Skeletal muscle satellite cell (primary cell): ENCODE measurements at regions not wholly inside any gene's neighbourhood (a gene's known extent, or its start where the extent isn't known, plus 50 kb on each side); places are given as distances from the start of the nearest gene placed in this dataset.

Experiments used
- H3K27me3 ChIP-seq: 2 replicates; pipeline ENCODE4 v1.7.0; 2013; ENCODE audit warnings: low read length; ENCODE audit not compliant: control insufficient read depth, insufficient read depth
- H3K36me3 ChIP-seq: 2 replicates; pipeline ENCODE4 v1.7.0; 2013; ENCODE audit warnings: mild to moderate bottlenecking, control low read depth, low read length; ENCODE audit not compliant: insufficient read depth
- H3K4me1 ChIP-seq: 2 replicates; pipeline ENCODE4 v1.7.0; 2013; ENCODE audit warnings: low read length; ENCODE audit not compliant: control insufficient read depth, insufficient read depth
- H3K4me2 ChIP-seq: 2 replicates; pipeline ENCODE4 v1.7.0; 2013; ENCODE audit warnings: mild to moderate bottlenecking, low read length
- H3K4me3 ChIP-seq: 2 replicates; pipeline ENCODE4 v1.7.0; 2013; ENCODE audit warnings: low read length
- H3K9ac ChIP-seq: 2 replicates; pipeline ENCODE4 v1.7.0; 2013; ENCODE audit warnings: mild to moderate bottlenecking, low read depth, low read length, moderate library complexity
- H3K9me3 ChIP-seq: replicated peaks from 2 replicates; pipeline ENCODE4 v1.7.0; 2013; ENCODE audit warnings: mild to moderate bottlenecking, control low read depth, low read length

DNA sequence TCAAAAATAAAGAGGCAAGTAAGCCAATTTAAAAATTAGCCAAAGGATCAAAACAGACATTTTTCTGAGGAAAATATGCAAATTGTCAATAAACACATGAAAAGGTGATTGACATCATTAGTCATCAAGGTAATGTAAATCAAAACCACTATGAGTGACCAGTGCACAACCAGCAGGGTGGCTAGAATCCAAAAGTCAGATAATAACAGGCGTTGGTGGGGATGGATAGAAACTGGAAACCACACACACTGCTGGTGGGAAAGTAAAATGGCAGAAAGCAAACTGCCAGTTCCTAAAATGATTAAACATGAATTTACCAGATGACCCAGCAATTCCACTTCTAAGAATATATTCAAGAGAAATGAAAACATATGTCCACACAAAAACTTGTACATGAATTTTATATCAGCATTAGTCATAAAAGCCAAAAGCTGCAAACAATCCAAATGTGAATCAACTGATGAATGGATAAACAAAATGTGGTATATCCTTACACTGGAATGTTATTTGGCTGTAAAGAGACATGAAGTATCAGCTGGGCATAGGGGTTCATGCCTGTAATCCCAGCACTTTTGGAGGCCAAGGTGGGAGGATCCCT is 74.8 kb upstream of the MBOAT1 start:
- H3K9me3 ChIP-seq = no peaks in the 10 kb centered on the region
- H3K4me3 ChIP-seq = no peak overlapping the region
- H3K4me1 ChIP-seq = no peaks in the 10 kb centered on the region
- H3K36me3 ChIP-seq = no peaks in the 10 kb centered on the region
- H3K27me3 ChIP-seq = peaks cover 2% of the 10 kb centered on the region
- H3K9ac ChIP-seq = no peak overlapping the region
- no peak overlapping the region for H3K4me2 ChIP-seq

DNA sequence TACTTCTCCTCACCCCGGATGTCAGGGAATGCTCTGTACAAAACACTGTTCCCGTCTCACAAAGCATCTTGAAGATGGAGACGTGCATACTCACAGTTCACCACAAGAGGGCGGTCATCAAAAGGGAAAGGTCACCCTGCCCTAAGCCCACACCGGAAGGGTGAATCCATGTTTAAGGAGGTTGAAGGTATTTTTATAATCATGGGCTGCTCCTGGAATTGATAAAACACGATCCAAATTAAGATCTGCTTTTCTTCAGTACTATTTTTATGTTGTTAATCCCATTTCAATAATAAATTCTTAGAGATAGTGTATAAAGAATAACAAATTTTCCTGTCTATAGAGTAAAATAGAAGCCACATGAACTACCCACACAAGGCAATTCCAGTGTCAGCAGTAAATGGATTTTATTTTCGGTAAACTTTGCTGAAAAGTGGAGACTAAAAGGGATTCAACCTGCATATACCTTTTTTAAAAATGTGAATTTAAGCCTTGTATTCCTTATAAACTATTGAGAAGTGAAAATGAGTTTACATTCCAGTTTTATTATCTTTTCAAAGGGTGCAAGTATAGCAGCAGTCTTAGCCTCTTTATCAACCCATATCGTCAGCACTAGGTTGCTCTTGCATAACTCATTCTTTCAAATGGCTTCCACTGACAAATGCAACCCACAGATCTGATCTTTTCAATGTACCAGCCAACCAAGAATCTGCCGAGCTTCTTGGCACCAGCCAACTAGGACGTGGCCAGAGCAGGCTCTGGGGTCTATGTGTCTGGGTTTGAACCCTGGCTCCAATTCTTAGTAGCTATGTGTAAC is 79.7 kb upstream of the MBOAT1 start:
- no peaks in the 10 kb centered on the region for H3K4me1 ChIP-seq
- H3K9ac ChIP-seq = no peak overlapping the region
- no peaks in the 10 kb centered on the region for H3K27me3 ChIP-seq
- no peaks in the 10 kb centered on the region for H3K36me3 ChIP-seq
- H3K9me3 ChIP-seq = no peaks in the 10 kb centered on the region
- H3K4me2 ChIP-seq = peak overlapping the region; percentile 29
- H3K4me3 ChIP-seq = no peak overlapping the region

DNA sequence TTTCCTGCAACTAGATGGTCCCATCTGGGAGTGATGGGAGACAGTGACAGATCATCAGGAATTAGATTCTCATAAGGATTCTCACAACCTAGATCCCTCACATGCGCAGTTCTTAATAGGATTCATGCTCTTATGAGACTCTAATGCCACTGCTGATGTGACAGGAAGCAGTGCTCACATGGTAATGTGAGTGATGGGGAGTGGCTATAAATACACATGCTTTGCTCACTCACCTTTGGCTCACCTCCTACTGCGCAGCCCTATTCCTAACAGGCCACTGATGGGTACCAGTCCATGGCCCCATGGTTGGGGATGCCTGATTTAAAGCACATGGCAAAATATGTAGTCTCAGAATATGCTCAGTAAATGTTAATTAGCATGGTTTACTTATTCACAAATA is 80.6 kb upstream of the MBOAT1 start:
- no peak overlapping the region for H3K9ac ChIP-seq
- H3K4me1 ChIP-seq = no peaks in the 10 kb centered on the region
- no peak overlapping the region for H3K4me2 ChIP-seq
- H3K9me3 ChIP-seq = no peaks in the 10 kb centered on the region
- no peaks in the 10 kb centered on the region for H3K27me3 ChIP-seq
- H3K4me3 ChIP-seq = no peak overlapping the region
- no peaks in the 10 kb centered on the region for H3K36me3 ChIP-seq

DNA sequence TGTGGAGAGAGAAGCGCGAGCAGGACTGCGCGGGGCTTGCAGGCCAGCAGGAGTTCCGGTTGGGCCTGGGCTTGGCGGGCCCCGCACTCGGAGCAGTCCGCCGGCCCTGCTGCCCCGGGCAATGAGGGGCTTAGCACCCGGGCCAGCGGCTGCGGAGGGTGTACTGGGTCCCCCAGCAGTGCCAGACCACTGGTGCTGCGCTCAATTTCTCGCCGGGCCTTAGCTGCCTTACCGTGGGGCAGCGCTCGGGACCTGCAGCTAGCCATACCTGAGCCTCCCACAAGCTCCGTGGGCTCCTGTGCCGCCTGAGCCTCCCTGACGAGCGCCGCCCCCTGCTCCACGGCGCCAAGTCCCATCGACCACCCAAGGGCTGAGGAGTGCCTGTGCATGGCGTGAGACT is 89.0 kb upstream of the MBOAT1 start:
- Histone ChIP-seq H3K9ac (no peak overlapping the region), H3K27me3 (no peaks in the 10 kb centered on the region), H3K4me3 (no peak overlapping the region), H3K4me1 (no peaks in the 10 kb centered on the region), H3K4me2 (no peak overlapping the region), H3K36me3 (no peaks in the 10 kb centered on the region), H3K9me3 (no peaks in the 10 kb centered on the region)

DNA sequence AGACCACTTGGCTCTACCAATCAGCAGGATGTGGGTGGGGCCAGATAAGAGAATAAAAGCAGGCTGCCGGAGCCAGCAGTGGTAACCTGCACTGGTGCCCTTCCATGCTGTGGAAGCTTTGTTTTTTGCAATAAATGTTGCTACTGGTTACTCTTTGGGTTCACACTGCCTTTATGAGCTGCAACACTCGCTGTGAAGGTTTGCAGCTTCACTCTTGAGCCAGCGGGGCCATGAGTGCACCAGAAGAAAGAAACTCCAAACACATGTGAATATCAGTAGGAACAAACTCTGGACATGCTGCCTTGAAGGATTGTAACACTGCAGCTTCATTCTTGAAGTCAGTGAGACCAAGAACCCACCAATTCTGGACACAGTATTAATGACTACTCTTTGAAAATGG is 89.9 kb upstream of the MBOAT1 start:
- H3K9me3 ChIP-seq = no peaks in the 10 kb centered on the region
- H3K4me3 ChIP-seq = no peak overlapping the region
- H3K36me3 ChIP-seq = no peaks in the 10 kb centered on the region
- H3K4me1 ChIP-seq = no peaks in the 10 kb centered on the region
- no peak overlapping the region for H3K4me2 ChIP-seq
- H3K9ac ChIP-seq = no peak overlapping the region
- H3K27me3 ChIP-seq = no peaks in the 10 kb centered on the region

DNA sequence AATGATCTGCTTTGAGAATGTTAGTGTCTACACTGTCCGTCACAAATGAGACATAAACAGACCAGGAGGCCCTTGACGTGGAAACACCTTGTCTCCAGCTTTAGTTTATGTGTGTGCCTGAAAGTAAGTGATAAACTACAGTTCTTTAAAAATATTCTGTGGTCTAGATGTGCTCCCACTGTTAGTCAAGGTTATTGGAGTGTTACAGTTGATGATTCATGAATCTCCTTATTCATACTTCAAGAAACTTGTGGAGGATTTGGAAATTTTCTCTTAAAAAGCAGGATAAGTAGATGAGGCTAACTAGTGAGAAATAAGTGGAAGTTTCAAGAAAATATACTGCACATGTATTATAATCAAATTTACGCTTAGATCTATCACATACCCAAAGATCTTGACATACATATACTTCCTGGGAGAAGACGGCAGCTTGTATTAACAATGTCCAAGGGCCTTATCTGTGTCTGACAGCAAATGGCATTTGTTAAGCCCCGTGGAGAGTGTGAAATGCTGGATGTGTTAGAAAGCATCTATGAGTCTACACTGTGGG is 90.5 kb upstream of the MBOAT1 start:
- Histone ChIP-seq H3K27me3 (no peaks in the 10 kb centered on the region), H3K9me3 (no peaks in the 10 kb centered on the region), H3K9ac (no peak overlapping the region), H3K4me1 (no peaks in the 10 kb centered on the region), H3K36me3 (no peaks in the 10 kb centered on the region), H3K4me2 (no peak overlapping the region), H3K4me3 (no peak overlapping the region)

DNA sequence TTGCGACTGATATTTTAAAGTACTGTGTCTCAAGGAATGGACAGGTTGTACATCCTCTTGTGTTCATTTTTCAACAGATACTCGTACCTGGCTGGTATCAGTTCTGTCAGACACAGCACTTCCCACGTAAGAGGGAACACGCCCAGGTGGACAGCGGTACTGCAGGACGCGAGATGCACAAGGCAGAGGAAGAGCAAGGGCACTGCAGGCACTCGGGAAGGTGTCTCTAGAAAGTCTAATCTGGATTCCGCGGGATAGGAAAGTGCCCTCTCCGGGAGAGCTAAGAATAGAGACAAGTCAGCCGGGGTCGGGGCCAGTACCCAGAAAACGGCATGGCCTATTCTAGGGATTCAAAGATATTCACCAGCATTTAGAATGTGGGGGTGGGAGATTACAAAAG is 94.2 kb upstream of the MBOAT1 start:
- H3K9me3 ChIP-seq = no peaks in the 10 kb centered on the region
- no peak overlapping the region for H3K4me2 ChIP-seq
- H3K27me3 ChIP-seq = no peaks in the 10 kb centered on the region
- no peak overlapping the region for H3K9ac ChIP-seq
- no peaks in the 10 kb centered on the region for H3K36me3 ChIP-seq
- H3K4me3 ChIP-seq = no peak overlapping the region
- no peaks in the 10 kb centered on the region for H3K4me1 ChIP-seq

DNA sequence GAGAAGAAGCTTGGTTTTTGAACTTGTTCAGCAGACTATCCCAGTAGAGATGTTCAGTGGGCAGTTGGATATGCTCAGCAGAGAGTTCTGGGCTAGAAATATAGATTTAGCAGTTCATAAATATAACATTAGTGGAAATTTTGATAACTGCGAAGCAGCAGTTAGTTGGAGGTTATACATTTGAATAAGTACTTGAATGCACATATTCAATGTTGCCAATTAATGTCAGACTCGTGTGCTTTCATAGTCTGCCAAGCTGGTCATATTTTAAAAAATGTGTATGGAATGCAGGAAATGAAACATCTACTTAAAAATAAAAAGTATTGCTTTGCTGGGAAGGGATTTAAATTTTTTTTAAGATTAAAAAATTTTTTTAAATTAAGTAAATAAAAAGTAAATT is 92.5 kb upstream of the E2F3 start:
- Histone ChIP-seq H3K9me3 (no peaks in the 10 kb centered on the region), H3K4me2 (no peak overlapping the region), H3K9ac (no peak overlapping the region), H3K4me1 (no peaks in the 10 kb centered on the region), H3K4me3 (no peak overlapping the region), H3K27me3 (peaks cover 15% of the 10 kb centered on the region), H3K36me3 (no peaks in the 10 kb centered on the region)

DNA sequence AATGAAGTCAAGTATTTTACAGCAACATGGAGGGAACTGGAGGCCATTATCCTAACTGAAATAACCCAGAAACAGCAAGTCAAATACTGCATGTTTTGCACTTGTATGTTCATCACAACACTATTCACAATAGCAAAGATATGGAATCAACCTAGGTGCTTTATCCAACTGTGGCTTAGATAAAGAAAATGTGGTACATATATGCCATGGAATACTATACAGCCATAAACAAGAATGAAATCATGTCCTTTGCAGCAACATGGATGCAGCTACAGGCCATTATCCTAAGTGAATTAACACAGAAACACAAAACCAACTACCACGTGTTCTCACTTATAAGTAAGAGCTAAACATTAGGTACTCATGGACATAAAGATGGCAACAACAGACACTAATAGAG is 91.5 kb upstream of the E2F3 start:
- Histone ChIP-seq H3K9me3 (no peaks in the 10 kb centered on the region), H3K27me3 (peaks cover 22% of the 10 kb centered on the region), H3K36me3 (no peaks in the 10 kb centered on the region), H3K9ac (no peak overlapping the region), H3K4me3 (no peak overlapping the region), H3K4me1 (no peaks in the 10 kb centered on the region), H3K4me2 (no peak overlapping the region)

DNA sequence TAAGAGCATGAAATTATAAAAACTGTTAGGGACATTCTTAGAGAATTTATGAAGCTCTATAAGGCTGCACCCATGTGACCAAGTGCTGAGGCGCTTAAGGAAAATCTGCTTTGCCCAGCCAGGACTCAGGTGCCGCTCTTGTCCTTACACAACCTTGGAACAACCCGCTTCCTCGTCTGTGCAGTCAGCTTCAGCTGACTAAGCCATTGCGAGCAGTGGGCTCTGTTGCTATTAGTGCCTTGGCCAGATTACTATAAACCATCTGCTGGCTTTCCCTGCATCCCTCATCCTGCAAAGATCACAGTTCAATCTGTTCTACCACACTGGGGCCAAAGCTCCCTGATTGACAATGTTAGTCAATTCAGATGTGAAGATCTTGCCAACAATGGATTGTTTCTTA is 89.1 kb upstream of the E2F3 start:
- Histone ChIP-seq H3K9ac (no peak overlapping the region), H3K4me2 (no peak overlapping the region), H3K4me1 (no peaks in the 10 kb centered on the region), H3K36me3 (no peaks in the 10 kb centered on the region), H3K4me3 (no peak overlapping the region), H3K27me3 (peaks cover 22% of the 10 kb centered on the region), H3K9me3 (no peaks in the 10 kb centered on the region)

DNA sequence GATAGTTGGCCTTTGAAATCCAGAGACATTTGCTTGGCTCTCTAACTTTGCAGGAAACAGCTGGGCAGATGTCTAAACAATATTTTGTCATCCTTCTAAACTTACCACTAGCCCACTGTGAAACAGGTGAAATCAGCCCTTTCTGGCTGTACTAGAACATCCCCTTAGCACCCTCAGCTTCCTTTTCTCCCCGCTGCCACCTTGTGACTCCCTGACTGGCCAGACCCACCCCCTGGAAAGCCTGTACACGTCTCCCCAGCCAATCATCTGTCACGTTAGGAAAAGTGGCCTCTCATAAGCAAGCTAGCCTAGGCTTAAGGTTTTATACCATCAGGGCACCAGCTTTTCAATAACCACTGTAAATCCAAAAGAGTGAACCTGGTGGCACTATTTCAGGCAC is 88.6 kb upstream of the E2F3 start:
- Histone ChIP-seq H3K4me2 (no peak overlapping the region), H3K4me3 (no peak overlapping the region), H3K9me3 (no peaks in the 10 kb centered on the region), H3K27me3 (peaks cover 22% of the 10 kb centered on the region), H3K4me1 (no peaks in the 10 kb centered on the region), H3K9ac (no peak overlapping the region), H3K36me3 (no peaks in the 10 kb centered on the region)
